NCI-H1930 (cell line): ENCODE measurements at regions not wholly inside any gene's neighbourhood (a gene's known extent, or its start where the extent isn't known, plus 50 kb on each side); places are given as distances from the start of the nearest gene placed in this dataset.
A peak's percentile ranks its signal among the peaks of the same experiment; 100 is the strongest.
"Not testable (repeated sequence)": the region's sequence is repeated elsewhere in the genome, so short reads cannot be mapped to it uniquely, and the experiment has no call there.

Source experiments
- DNase-seq, 2 experiments: peaks; one replicate each; lab custom pipeline; 2025; lab: John Stamatoyannopoulos, UW

DNA sequence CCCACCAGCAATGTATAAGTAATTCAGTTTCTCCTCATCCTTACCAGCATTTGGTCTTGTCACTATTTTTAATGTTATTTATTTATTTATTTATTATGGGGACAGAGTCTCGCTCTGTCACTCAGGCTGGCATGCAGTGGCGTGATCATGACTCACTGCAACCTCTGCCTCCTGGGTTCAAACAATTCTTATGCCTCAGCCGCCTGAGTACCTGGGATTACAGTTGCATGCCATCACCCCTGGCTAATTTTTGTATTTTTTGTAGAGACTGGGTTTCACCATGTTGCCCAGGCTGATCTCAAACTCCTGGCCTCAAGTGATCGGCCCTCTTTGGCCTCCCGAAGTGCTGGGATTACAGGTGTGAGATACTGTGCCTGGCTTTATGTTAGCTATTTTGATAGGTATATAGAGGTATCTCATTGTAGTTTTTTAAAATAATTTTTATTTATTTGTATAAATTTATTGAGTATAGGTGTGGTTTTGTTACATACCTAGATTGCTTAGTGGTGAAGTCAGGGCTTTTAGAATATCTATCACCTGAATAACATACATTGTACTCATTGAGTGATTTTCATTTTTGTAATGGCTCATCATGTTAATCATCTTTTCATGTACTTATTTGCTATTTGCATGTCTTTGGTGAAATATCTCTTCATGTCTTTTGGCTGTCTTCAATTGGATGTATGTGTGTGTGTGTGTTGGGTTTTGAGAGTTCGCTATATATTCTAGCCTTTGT is 53.3 kb downstream of the TANC2 start:
- no peak for DNase-seq

DNA sequence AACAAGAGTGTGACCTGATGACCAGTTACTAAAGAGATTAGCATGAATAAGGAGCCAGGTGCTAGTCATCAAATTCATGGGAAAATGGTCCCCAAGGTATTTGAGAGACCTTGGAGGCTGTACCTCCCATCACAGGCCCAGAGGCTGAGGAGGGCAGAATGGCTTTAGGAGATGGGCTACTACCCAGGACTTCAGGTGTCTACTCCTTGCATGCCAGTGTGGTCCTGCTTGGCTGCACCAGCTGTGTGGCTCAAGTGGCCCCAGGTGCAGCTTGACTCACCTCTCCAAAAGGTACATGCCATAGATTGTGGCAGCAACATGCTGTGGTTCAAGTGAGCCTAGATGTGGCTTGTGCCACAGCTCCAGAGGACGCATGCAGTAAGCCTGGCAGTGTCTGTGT is 56.5 kb downstream of the TANC2 start:
- DNase-seq, result no peak

DNA sequence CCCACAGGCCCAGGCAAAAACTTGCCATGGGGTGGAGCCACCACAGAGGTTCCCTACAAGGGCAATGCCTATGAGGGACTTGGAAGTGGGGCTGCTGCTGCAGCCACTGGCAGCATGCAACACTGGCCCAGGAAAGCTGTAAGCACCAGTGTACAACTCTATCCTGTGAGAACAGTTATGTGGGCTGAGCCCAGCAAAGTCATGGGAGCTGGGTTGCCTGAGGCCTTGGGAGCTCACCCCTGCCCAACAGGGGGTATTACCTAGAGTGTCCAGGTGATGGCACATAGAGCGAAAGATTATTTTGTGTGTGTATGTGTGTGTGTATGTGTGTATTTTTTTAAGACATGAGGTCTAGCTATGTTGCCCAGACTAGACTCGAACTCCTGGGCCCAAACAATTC is 57.0 kb downstream of the TANC2 start:
- no peak for DNase-seq

DNA sequence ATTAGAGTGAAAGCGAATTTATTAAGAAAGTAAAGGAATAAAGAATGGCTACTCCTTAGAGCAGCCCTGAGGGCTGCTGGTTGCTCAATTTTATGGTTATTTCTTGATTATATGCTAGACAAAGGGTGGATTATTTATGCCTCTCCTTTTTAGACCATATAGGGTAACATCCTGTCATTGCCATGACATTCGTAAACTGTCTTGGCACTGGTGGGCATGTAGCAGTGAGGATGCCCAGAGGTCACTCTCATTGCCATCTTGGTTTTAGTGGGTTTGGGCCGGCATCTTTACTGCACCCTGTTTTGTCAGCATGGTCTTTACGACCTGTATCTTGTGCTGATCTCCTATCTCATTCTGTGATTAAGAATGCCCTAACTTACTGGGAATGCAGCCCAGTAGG is 58.2 kb downstream of the TANC2 start:
- DNase-seq, result no peak

DNA sequence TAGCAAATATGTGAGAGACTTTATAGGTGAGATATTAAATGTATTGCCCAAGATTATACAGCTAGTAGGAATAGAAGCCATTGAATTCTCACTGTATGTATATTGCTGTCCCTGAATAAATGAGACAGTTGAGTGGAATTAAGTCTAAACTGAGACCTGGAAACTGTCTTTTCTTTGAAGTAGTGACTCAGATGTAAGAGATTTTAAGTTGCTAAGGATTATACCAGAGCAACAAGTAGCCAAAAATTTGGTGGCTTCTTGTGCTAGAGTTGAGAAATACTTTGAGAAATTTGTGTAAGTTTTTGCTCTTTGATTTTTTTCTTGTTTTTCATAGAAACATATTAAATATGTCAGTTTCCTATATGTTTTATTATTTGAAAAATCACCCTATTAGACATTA is 58.7 kb downstream of the TANC2 start:
- no peak for DNase-seq

DNA sequence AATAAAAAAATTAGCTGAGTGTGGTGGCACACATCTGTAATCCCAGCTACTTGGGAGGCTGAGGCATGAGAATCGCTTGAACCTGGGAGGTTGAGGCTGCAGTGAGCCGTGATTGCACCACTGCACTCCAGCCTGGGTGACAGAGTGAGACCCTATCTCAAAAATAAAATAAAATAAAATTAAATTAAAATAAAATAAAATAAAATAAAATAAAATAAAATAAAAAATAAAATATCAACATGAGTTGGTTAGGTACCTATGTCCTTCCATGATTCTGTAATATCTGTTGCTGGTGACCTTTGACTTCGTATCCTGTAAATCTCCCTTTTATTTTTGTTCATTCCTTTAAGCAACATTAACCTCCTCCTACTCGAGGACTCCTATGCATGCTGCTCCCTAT is 59.6 kb downstream of the TANC2 start:
- DNase-seq, result not testable (repeated sequence)

DNA sequence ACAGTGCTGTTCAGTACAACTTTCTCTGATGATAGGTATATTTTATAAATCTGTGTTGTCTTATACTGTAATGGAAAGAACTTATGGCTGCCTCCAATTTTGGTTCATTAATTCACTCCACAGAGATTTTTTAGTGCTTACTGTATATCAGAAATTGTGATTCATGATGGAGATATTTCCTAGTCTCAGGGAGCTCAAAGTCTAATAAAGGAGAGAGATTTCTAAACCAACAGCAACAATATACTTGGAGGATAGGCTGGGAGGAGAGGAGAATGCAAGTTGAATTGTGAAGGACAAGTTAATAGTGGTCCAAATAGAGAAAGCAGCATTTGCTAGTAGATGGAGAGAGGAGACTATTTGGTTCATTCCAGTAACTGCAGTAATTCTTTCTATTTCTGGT is 63.5 kb downstream of the TANC2 start:
- DNase-seq, result no peak

DNA sequence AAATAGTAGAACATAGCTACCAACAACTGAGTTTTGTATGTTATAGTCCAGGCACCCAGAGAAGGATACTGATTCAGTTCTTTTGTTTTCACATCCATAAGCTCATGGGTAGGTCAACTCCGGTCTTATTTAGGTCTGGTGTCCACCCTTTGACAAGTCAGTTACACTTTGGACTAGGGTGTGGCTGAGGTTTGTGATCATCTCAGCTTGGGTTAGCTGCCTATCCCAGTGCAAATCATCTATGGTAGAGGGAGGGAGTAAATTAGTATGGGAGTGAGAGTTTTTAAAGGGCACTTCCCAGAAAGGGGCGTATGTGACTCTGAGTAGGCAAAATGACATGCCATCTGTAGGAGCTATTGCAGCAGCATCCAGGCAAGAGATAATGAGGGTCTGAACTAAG is 66.1 kb downstream of the TANC2 start:
- no peak for DNase-seq

DNA sequence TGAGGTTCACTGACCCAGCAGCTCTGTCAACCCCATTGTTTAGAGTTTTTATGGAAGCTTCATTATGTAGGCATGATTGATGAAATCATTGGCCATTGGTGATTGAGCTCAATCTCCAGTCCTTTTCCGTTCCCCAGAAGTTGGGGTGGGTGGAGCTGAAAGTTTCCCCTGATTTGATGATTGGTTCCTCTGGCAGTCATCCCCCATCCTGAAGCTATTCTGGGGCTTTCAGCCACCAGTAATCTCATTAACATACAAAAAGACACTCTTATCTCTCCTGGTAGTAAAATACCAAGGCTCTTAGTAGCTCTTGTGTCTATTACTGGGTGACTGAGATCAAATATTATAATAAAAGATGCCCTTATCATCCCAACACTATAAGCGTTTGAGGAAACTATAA is 67.1 kb downstream of the TANC2 start:
- DNase-seq, result no peak

DNA sequence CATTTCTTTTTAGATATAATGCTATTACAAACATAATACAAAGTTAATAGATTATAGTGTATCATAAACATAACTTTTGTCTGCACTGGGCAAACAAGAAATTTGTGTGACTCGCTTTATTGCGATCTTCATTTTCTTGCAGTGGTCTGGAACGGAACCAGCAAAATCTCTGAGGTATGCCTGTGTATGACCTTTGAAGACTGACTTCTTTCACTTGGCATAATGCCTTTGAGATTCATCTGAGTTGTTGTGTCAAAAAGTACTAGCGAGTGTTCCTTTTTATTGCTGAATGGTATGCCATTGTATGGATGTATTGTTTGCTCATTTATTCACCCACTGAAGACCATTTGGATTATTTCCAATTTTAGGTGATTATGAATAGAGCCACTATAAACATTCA is 69.2 kb downstream of the TANC2 start:
- no peak for DNase-seq

DNA sequence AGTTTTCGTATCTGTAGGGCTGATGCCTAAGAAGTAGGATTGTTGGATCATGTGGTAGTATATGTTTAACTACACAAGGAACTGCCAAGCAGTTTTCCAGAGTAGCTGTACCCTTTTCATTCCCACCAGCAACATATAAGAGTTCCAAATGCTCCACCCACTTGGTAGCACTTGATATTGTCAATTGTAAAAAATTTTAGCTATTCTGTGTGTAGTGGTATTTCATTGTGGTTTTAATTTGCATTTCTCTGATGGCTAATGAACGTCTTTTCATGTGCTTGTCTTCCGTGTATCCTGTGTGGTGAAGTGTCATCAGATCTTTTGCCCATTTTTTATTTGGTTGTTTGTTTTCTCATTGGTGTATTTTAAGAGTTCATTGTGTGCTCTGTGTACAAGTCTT is 69.7 kb downstream of the TANC2 start:
- DNase-seq, result peak in 1 of 2 experiments; percentile 9

DNA sequence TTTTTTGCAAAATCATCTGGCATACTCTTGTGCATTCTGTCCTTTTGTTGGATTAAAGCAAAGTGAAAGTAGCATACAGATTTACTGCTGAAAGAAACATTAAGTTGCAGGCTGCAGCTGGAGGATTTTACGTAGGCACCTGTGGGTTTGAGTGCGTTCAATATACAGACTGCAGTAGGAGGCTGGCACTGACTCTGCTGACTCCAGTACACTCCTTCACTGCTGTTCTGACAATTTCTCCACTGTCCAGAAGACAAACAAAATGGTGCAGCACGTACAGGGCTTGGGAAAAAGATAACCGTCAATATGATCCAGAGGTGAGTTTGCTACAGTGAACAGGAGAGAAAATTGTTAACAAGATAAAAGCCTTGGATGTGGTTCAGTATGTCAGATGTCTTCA is 73.3 kb downstream of the TANC2 start:
- DNase-seq, result no peak

DNA sequence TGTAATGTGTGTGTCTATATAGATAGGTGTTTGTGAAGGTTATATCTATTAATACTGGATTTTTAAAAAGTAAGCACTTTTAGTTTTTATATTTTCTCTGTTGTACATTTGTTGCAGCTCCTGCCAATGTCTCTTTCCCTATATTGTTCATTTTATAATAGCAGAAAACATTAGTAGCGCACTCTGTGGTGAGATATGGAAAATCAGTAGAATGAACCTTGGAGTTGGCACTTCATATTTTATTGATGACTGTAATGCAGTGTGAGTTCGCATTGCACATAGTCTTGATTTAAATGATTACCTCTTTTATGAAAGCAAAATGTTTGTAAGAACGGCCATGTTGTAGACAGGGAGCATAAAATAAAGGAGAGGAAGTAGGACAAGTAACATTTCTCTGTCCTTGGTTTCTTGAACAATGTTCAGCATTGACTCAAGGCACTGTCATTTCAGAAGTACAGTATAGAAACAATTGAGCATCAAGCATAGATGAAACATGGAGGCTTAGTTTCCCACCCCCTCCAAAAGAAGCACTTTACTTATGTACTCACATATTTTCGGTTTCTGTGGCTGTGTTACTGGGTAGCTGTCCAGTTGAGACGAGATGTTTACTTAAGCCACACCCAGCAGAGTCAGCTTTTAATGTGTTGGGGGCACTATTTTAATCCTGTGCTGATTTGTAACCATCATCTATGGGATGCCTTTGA is 74.0 kb downstream of the TANC2 start:
- DNase-seq, result peak in 1 of 2 experiments; percentile 3

DNA sequence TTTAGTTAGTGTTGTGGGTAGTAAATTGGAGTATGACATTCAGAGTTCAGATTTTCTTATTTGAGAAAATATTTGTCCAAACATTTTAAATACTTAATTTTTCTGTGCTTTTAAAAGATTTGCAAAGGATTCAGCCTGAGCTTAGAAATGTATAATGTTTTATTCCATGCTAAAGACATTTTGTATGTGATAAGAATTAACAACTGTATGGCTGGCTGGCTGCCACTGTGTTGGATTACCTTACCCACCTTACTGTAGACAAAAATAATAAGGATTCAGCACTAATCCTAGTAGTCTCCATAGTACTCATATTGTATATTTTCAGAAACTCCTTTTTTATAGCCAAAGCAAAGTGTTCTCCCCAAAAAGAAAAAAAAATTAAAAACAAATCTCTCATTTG is 74.8 kb downstream of the TANC2 start:
- DNase-seq, result no peak

DNA sequence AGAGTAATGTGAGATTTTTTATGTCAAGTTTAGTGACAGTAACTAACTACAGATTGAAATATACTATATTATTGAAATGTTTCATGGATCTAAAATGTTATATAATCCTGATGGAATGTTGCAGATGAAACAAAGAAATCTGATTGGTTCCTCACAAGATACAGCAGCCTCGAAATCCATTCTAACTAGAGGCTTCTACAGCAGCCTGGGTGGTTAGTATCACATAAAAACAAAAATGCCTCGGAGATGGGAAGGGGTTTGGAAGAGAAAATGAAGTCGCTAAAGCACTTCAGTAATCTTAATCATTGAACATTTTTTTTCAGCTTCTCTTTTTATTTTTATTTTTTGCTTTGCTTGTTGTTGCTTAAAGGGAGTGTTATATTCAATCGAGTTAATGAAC is 75.2 kb downstream of the TANC2 start:
- DNase-seq, result no peak

DNA sequence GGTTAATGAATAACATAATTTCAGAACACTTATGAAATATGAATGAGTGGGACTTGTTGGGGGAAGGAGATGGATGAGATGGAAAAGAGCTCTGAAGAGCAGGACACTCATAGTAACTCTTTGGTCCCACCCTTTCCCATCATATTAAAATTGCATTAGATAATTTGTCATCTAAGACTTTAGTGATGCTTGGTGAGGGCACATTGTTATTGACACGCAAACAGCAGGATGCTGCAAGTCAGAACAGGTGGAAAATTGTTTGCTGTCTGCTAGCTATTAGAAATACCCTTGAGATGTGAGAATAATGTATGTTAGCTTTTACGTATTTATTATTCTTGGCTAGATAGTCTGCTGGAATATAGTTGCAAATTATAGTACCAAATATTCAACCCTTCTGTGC is 75.7 kb downstream of the TANC2 start:
- peak; percentile 43 to 61 for DNase-seq

DNA sequence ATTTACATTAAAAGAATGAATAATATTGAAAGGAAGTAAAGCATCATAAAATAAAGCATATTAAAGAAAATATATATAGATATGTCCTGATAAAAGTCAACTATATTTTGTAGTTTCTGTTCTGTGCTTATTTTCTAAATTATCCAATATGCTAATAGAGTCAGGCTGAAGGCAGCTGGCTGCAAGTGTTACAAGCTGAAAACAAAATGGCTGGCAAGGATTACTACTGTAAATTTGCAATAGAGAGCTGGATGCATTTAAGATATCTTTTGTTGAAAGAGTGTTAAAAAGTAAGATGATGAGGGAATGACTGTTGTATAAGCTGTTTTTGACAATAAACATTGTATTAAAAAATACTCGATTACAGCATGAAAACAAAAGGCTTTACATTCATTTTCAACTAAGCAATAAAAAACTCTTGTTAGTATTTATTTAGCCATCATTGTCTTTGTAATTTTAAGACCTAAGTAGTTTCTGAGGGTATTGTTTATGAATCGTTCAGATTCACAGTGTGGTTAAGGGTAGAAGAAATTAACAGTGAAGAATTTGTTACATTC is 76.3 kb downstream of the TANC2 start:
- DNase-seq, result peak in 1 of 2 experiments; percentile 35

DNA sequence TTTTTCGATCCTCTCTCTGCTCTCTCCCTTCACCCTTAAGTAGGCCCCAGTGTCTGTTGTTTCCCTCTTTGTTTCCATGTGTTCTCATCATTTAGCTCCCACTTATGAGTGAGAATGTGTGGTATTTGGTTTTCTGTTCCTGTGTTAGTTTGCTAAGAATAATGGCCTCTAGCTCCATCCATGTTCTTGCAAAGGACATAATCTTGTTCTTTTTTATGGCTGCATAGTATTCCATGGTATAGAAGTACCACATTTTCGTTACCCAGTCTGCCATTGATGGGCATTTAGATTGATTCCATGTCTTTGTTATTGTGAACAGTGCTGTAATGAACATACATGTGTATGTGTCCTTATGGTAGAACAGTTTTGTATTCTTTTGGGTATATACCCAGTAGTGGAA is 91.5 kb downstream of the TANC2 start:
- DNase-seq, result not testable (repeated sequence)

DNA sequence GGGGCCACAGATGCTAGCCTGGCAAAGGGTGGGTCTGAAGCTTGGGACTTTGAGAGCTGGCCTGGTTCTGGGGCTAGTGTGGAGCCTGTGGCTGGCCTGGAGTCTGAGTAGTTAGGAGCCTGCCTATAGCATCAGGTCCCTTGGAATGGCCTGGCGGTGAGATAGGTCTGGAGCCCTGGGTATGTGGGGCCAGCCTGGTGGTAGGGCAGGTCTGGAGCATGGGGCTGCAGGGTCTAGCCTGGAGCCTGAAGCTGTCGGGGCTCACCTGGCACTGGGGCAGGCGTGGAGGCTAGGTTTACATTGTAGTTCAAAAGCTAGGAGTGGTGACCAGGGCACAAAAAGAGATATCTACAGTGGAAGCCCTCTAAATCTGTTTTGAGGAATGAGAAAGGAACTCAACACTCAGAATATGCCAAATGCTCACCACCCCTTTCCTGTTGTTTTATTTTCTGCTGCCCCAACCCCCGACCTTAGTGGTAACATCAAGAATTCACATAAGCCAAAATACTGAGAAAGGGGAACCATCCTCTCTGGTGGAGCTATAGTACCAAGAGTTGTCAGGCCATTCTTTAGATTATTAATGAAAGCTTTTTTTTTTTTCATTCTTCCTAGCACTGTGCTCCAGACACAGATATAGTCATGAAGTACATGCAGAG is 100.3 kb downstream of the TANC2 start:
- DNase-seq, result no peak

DNA sequence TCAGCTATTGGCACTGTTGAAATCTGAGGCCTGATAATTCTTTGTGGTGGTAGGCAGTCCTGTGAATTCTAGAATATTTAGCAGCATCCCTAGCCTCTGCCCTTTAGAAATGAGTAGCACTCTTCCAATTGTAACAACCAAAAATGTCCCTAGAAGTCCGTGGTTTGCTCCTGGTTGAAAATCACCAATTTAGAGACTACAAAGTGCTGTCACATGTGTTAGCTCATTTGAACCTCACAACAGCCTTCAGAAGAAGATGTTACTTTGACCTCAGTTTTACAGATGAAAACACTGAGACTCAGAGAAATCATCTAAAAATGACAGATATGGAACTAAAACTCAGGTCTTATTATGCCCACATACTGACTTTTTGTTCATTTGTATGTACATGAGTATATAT is 103.2 kb downstream of the TANC2 start:
- DNase-seq, result no peak

DNA sequence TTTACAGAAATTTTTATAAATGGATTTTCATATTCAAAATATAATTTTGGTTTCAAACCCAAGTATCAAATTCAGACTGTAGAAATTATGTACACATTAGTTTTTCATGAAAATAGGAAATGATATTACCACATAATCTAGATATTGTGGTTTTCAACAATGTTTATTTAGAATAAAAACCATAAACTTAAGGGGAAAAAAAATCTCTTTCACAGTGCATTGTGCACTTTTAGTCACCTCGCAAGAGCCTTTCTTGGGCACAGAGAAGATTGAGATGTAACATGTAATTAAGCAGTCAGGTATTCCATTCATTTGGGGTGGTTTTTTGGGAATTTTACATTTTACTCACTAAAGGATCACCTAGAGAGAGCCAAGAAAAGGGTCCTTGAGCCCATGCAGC is 104.0 kb downstream of the TANC2 start:
- DNase-seq, result no peak

DNA sequence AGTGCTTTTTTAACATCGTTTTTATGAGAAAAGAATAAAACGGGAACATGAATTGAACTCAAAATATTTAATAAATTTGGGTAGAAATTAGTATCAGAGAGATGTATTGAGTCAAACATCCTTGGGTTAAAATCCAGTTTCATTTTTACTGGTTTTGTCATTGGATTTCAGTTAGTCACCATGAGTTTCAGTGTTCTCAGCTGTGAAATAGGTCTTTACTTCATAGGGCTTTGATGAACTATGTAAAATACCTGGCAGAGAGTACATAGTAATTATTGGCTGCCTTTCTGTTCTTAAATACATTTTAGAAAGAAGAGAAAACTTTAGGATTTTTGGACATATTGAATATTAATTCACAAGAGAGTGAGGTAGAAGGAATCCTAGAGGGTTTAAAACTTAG is 105.8 kb downstream of the TANC2 start:
- DNase-seq, result no peak

DNA sequence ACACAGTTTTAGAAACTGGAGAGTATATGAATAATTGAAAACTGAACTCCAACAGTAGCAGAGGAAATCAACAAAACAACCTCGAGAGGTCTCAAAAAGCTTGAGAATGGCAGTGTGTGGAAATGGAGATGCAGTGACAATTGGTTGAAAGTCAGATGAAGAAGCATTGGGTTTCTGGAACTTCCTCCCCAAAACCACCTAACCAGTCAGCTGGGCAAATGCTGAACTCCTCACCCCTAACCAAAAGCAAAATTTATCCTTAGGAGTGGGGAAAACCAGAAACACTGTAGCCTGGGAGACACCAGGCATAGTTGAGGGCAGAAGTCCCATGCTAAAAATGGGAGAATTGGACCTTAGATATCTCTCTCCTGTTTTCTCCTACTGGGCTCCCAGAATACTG is 109.9 kb downstream of the TANC2 start:
- DNase-seq, result no peak
